HepG2 (cell line): ENCODE measurements at regions not wholly inside any gene's neighbourhood (a gene's known extent, or its start where the extent isn't known, plus 50 kb on each side); places are given as distances from the start of the nearest gene placed in this dataset.

Experiments used
- ATAC-seq: fragments of 200-7000 bp; cut with Tn5 transposase; 3 replicates; pipeline ENCODE4 v1.9.1; 2020; ENCODE audit warnings: mild to moderate bottlenecking, moderate library complexity
- BruUV-seq: library from RNA; stranded (reverse); fragments of 400-500 nt; replicated peaks from 2 replicates; lab custom pipeline; 2021; lab: Mats Ljungman, UMichigan
- CTCF ChIA-PET: fragments of 300-600 bp; formaldehyde crosslinking; extraction: SDS; loops from one replicate; lab custom pipeline; 2021; ENCODE audit warnings: low total read pairs, inconsistent platforms, low intra/inter-chr PET ratio; lab: Yijun Ruan, JAX
- POLR2A ChIA-PET: fragments of 350-600 bp; sonication (Branson Sonifier 250); formaldehyde crosslinking; loops from one replicate; lab custom pipeline; 2020; ENCODE audit warnings: antibody characterized with exemption, inconsistent platforms; lab: Yijun Ruan, JAX
- DNase-seq: peaks from one replicate; pipeline ENCODE4 v3.0.0-alpha.2; 2015; ENCODE audit warnings: low spot score
- FAIRE-seq: peaks from 3 replicates; lab custom pipeline; 2011; peaks lifted over from hg19 to GRCh38; lab: Jason Lieb, UNC
- H2AFZ ChIP-seq: one replicate; pipeline ENCODE4 v1.6.1; 2011; ENCODE audit warnings: low read length, inconsistent platforms
- H3K27ac ChIP-seq: fragments of 300-600 bp; 3 replicates; pipeline ENCODE4 v1.8.0; 2011; ENCODE audit warnings: mixed run types, mild to moderate bottlenecking, mixed read lengths, low read length, inconsistent platforms; ENCODE audit not compliant: insufficient read depth; ENCODE audit errors: extremely low read length
- H3K27me3 ChIP-seq, 2 experiments: fragments of 200-600 bp in 1 of 2; 2 replicates in 1 of 2; 3 replicates in 1 of 2; pipeline versions ENCODE4 v1.6.0 to v1.8.0; 2011; ENCODE audit warnings: low read length in 2 of 2, mild to moderate bottlenecking in 2 of 2, moderate library complexity in 2 of 2, inconsistent platforms in 1 of 2; ENCODE audit not compliant: insufficient read depth in 2 of 2, control insufficient read depth in 1 of 2
- H3K36me3 ChIP-seq, 2 experiments: fragments of 200-600 bp in 1 of 2; replicated peaks in 1 of 2; 2 replicates in 1 of 2; 3 replicates in 1 of 2; pipeline versions ENCODE4 v1.5.1 to v1.8.0; 2011; ENCODE audit warnings: low read length in 2 of 2, inconsistent platforms in 1 of 2; ENCODE audit not compliant: insufficient read depth in 2 of 2, control insufficient read depth in 1 of 2
- H3K4me1 ChIP-seq: 2 replicates; pipeline ENCODE4 v1.5.1; 2012; ENCODE audit warnings: low read length, inconsistent platforms; ENCODE audit not compliant: insufficient read depth
- H3K4me2 ChIP-seq: 2 replicates; pipeline ENCODE4 v1.6.0; 2011; ENCODE audit warnings: low read depth, low read length, inconsistent platforms
- H3K4me3 ChIP-seq, 3 experiments: fragments of 200-600 bp in 1 of 3; sonication (generic), shearing (Covaris generic) in 1 of 3; replicated peaks in 1 of 3; 2 replicates each; pipeline ENCODE4 v1.5.1; 2011 to 2016; ENCODE audit warnings: low read length in 3 of 3, inconsistent platforms in 2 of 3, low read depth in 2 of 3, mild to moderate bottlenecking in 2 of 3, control low read depth in 1 of 3, mixed read lengths in 1 of 3; ENCODE audit not compliant: insufficient read depth in 1 of 3
- H3K79me2 ChIP-seq: one replicate; pipeline ENCODE4 v1.6.1; 2011; ENCODE audit warnings: low read length, inconsistent platforms; ENCODE audit not compliant: insufficient read depth
- H3K9ac ChIP-seq: 2 replicates; pipeline ENCODE4 v1.6.0; 2011; ENCODE audit warnings: mild to moderate bottlenecking, low read depth, low read length, inconsistent platforms; ENCODE audit not compliant: insufficient read depth
- H3K9me3 ChIP-seq: 2 replicates; pipeline ENCODE4 v1.5.1; 2012; ENCODE audit warnings: mild to moderate bottlenecking, low read length
- H4K20me1 ChIP-seq: 2 replicates; pipeline ENCODE4 v1.6.0; 2011; ENCODE audit warnings: inconsistent platforms, mild to moderate bottlenecking, low read length, moderate library complexity; ENCODE audit not compliant: insufficient read depth
- AHR ChIP-seq: IDR thresholded peaks from 2 replicates; pipeline ENCODE4 v1.6.1; 2018; ENCODE audit warnings: missing genetic modification reagents, missing compliant biosample characterization
- CHD4 ChIP-seq: fragments of 200-600 bp; sonication (generic); IDR thresholded peaks from 2 replicates; pipeline ENCODE4 v1.7.0; 2017; ENCODE audit warnings: mild to moderate bottlenecking, low read length, borderline replicate concordance
- FOXA3 ChIP-seq: IDR thresholded peaks from 2 replicates; pipeline ENCODE4 v1.6.1; 2016; ENCODE audit warnings: missing genetic modification reagents, missing compliant biosample characterization
- HHEX ChIP-seq: IDR thresholded peaks from 2 replicates; pipeline ENCODE4 v1.6.1; 2016; ENCODE audit warnings: control low read depth
- KLF9 ChIP-seq: IDR thresholded peaks from 2 replicates; pipeline ENCODE4 v1.6.1; 2016; ENCODE audit warnings: low read depth
- MXI1 ChIP-seq: IDR thresholded peaks from 3 replicates; pipeline ENCODE4 v1.6.1; 2012; ENCODE audit warnings: low read depth, low read length, inconsistent platforms, borderline replicate concordance
- NR2F2 ChIP-seq: IDR thresholded peaks from 2 replicates; pipeline ENCODE4 v1.6.1; 2012; ENCODE audit warnings: low read depth, inconsistent platforms, borderline replicate concordance
- PITX1 ChIP-seq: sonication (generic); formaldehyde crosslinking; IDR thresholded peaks from 2 replicates; pipeline ENCODE4 v1.5.1; 2020; ENCODE audit warnings: mild to moderate bottlenecking, missing genetic modification reagents
- REXO4 ChIP-seq: sonication (generic); formaldehyde crosslinking; IDR thresholded peaks from 2 replicates; pipeline ENCODE4 v1.8.0; 2022; ENCODE audit warnings: missing genetic modification reagents, mild to moderate bottlenecking, borderline replicate concordance
- RFXAP ChIP-seq: sonication (generic); formaldehyde crosslinking; IDR thresholded peaks from 2 replicates; pipeline ENCODE4 v1.4.0; 2020; ENCODE audit warnings: missing genetic modification reagents, borderline replicate concordance
- SAP130 ChIP-seq: IDR thresholded peaks from 2 replicates; pipeline ENCODE4 v1.6.1; 2016; ENCODE audit warnings: low read depth
- ZBTB7B ChIP-seq: sonication (generic); formaldehyde crosslinking; IDR thresholded peaks from 2 replicates; pipeline ENCODE4 v1.4.0; 2020; ENCODE audit warnings: missing genetic modification reagents
- ZNF136 ChIP-seq: sonication (generic); formaldehyde crosslinking; IDR thresholded peaks from 2 replicates; pipeline ENCODE4 v1.8.1; 2022; ENCODE audit warnings: low read depth, mild to moderate bottlenecking, moderate library complexity, missing genetic modification reagents
- ZNF343 ChIP-seq: sonication (generic); formaldehyde crosslinking; IDR thresholded peaks from 2 replicates; pipeline ENCODE4 v1.4.0; 2020; ENCODE audit warnings: mild to moderate bottlenecking, missing genetic modification reagents
- ZNF672 ChIP-seq: sonication (generic); formaldehyde crosslinking; IDR thresholded peaks from 2 replicates; pipeline ENCODE4 v1.8.1; 2022; ENCODE audit warnings: missing genetic modification reagents
- WGBS: methylation state at CpG from one replicate; pipeline ENCODE4 v1.1.6; 2017; ENCODE audit warnings: low lambda C conversion rate; 5-methylcytosine and 5-hydroxymethylcytosine counted together
- in situ Hi-C: cut with HindIII; loops from 2 replicates; pipeline ENCODE4 v1.10.0; 2017; ENCODE audit warnings: low pct_unique_long_range_greater_than_20kb; ENCODE audit not compliant: extremely low pct_ligation_motif_present
- intact Hi-C: fragments of 100-400 bp; cut with micrococcal nuclease; formaldehyde crosslinking; loops from one replicate; pipeline ENCODE4 v1.10.0; 2022; ENCODE audit not compliant: unreplicated experiment
- TF ChIP-seq, protein P1 (sequence below): sonication (generic); formaldehyde crosslinking; IDR thresholded peaks from 2 replicates; pipeline ENCODE4 v1.4.0; 2020; ENCODE audit warnings: missing genetic modification reagents
- TF ChIP-seq, protein P2 (sequence below): sonication (generic); formaldehyde crosslinking; IDR thresholded peaks from 2 replicates; pipeline ENCODE4 v1.4.0; 2020; ENCODE audit warnings: missing genetic modification reagents, low read depth, mild to moderate bottlenecking, borderline replicate concordance
- TF ChIP-seq, protein P3 (sequence below), 2 experiments: sonication (generic) in 1 of 2; formaldehyde crosslinking in 1 of 2; IDR thresholded peaks; 2 replicates each; pipeline versions ENCODE4 v1.6.1 to v1.9.0; 2014 to 2022; ENCODE audit warnings: antibody characterized with exemption in 1 of 2, borderline replicate concordance in 1 of 2, inconsistent platforms in 1 of 2, low read depth in 1 of 2, missing genetic modification reagents in 1 of 2

DNA sequence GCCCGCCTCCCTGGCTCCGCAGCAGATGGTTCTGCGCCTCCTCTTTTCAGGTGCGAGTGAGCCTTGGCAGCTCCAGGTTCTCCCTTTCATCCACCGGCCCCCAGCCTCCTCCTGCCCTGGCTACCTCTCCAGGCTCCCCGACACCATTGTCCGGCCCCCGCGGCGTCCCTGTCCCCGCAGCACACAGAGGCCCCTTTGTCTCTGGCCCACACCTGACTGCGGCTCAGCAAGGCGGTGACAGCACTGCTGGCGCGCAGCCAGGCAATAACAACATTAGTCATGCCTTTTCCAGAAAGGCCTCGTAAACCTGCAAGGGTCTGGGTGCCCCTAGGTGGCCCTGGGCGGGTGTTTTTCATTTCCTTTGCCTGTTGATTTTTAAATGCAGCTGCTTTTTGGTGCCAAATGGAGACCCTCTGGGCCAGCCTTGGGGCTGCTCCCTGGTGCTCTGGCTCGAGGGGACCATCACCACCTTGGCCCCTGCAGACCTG lies 73.2 kb upstream of the MEDAG start:
- in situ Hi-C loops = no loop called here
- Histone ChIP-seq H3K4me1 (peaks cover 84% of the 10 kb centered on the region), H3K9ac (peak overlapping the region; percentile 72), H3K9me3 (no peaks in the 10 kb centered on the region), H3K4me3 (peak overlapping the region in 1 of 3 experiments; percentile 56; a peak in 2 of 6 replicates), H3K79me2 (no peaks in the 10 kb centered on the region), H2AFZ (no peak overlapping the region), H4K20me1 (no peaks in the 10 kb centered on the region), H3K4me2 (peak overlapping the region; percentile 59), H3K27me3 (no peaks in the 10 kb centered on the region), H3K27ac (peak overlapping the region; percentile 74), H3K36me3 (no peaks in the 10 kb centered on the region)
- CTCF ChIA-PET = no interaction called here
- DNase-seq = peak; percentile 97
- intact Hi-C loops = loop anchor here (1.0 to 2.0 kb wide), 2 partner anchors 14 to 28 kb away; no protein-coding TSS in a partner anchor
- no TSS peak for BruUV-seq
- 3% methylated on average over 9 of the region's 18 CpGs for WGBS
- peak; percentile 74 for FAIRE-seq
- peak; percentile 95 for ATAC-seq
- POLR2A ChIA-PET = interaction anchor here (1.4 to 2.5 kb wide), 4 partner anchors 11 to 33 kb away, joined by 5 to 18 read pairs (median 8); no protein-coding TSS in a partner anchor
- TF ChIP-seq RFXAP = no peak
- peak; percentile 81 for TF ChIP-seq FOXA3
- no peak for TF ChIP-seq ZNF343 (CRISPR knock-in tag)
- TF ChIP-seq, protein P1, sequence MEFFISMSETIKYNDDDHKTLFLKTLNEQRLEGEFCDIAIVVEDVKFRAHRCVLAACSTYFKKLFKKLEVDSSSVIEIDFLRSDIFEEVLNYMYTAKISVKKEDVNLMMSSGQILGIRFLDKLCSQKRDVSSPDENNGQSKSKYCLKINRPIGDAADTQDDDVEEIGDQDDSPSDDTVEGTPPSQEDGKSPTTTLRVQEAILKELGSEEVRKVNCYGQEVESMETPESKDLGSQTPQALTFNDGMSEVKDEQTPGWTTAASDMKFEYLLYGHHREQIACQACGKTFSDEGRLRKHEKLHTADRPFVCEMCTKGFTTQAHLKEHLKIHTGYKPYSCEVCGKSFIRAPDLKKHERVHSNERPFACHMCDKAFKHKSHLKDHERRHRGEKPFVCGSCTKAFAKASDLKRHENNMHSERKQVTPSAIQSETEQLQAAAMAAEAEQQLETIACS = no peak
- TF ChIP-seq NR2F2 = no peak
- TF ChIP-seq ZBTB7B (CRISPR knock-in tag) = peak; percentile 83
- TF ChIP-seq CHD4 = peak; percentile 60; the same call in 1 of the 2 replicates
- TF ChIP-seq KLF9 (CRISPR knock-in tag) = no peak
- 0 out of 2 replicates have a peak, but pooled peaks have one; percentile 14 for TF ChIP-seq HHEX (CRISPR knock-in tag)
- TF ChIP-seq, protein P2, sequence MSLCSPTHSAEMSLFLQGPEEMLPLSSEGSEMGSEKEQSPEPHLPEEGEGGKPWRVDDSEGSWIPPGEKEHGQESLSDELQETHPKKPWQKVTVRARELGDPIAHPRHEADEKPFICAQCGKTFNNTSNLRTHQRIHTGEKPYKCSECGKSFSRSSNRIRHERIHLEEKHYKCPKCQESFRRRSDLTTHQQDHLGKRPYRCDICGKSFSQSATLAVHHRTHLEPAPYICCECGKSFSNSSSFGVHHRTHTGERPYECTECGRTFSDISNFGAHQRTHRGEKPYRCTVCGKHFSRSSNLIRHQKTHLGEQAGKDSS (CRISPR knock-in tag) = peak; percentile 54; the same call in 1 of the 2 replicates
- no peak for TF ChIP-seq AHR
- no peak for TF ChIP-seq REXO4
- TF ChIP-seq ZNF672 (CRISPR knock-in tag) = no peak
- TF ChIP-seq MXI1 = peak; percentile 62; the same call in 1 of the 3 replicates
- peak; percentile 86 for TF ChIP-seq SAP130
- TF ChIP-seq ZNF136 (CRISPR knock-in tag) = no peak
- TF ChIP-seq PITX1 (CRISPR knock-in tag) = peak; percentile 47; the same call in 1 of the 2 replicates
- TF ChIP-seq, protein P3, sequence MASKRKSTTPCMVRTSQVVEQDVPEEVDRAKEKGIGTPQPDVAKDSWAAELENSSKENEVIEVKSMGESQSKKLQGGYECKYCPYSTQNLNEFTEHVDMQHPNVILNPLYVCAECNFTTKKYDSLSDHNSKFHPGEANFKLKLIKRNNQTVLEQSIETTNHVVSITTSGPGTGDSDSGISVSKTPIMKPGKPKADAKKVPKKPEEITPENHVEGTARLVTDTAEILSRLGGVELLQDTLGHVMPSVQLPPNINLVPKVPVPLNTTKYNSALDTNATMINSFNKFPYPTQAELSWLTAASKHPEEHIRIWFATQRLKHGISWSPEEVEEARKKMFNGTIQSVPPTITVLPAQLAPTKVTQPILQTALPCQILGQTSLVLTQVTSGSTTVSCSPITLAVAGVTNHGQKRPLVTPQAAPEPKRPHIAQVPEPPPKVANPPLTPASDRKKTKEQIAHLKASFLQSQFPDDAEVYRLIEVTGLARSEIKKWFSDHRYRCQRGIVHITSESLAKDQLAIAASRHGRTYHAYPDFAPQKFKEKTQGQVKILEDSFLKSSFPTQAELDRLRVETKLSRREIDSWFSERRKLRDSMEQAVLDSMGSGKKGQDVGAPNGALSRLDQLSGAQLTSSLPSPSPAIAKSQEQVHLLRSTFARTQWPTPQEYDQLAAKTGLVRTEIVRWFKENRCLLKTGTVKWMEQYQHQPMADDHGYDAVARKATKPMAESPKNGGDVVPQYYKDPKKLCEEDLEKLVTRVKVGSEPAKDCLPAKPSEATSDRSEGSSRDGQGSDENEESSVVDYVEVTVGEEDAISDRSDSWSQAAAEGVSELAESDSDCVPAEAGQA (IDR thresholded peaks at IDR 0.05; ENCODE audit: low read depth) = peak; percentile 26; the same call in 1 of the 2 replicates
- TF ChIP-seq, protein P3 (CRISPR knock-in tag; IDR thresholded peaks at IDR 0.05; ENCODE audit: borderline replicate concordance) = no peak
